Stimulated activated naive CD8-positive, alpha-beta T cell treated with anti-CD3 and anti-CD28 coated beads, Interleukin-15, Interleukin-2, amounts not matched to agents 100 ng/mL and 50 ng/mL, for 24 hours (primary cell): ENCODE measurements at regions not wholly inside any gene's neighbourhood (a gene's known extent, or its start where the extent isn't known, plus 50 kb on each side); places are given as distances from the start of the nearest gene placed in this dataset.

Source experiments
- H3K27ac Mint-ChIP-seq: one replicate; pipeline ENCODE4 v1.8.0; 2021; ENCODE audit warnings: mild to moderate bottlenecking, mixed read lengths
- H3K27me3 Mint-ChIP-seq: one replicate; pipeline ENCODE4 v1.8.0; 2021; ENCODE audit warnings: mixed read lengths
- H3K36me3 Mint-ChIP-seq: one replicate; pipeline ENCODE4 v1.8.0; 2021; ENCODE audit warnings: low read depth, mixed read lengths
- H3K4me1 Mint-ChIP-seq: one replicate; pipeline ENCODE4 v1.8.0; 2021; ENCODE audit warnings: low read depth, mixed read lengths
- H3K4me3 Mint-ChIP-seq: one replicate; pipeline ENCODE4 v1.8.0; 2021; ENCODE audit warnings: mild to moderate bottlenecking, mixed read lengths
- H3K9me3 Mint-ChIP-seq: one replicate; pipeline ENCODE4 v1.8.0; 2021; ENCODE audit warnings: mixed read lengths

GRCh38 chr3:144053121-144053520 lies 81.5 kb downstream of the DIPK2A start:
- Mint-ChIP-seq H3K27ac (no peak overlapping the region), H3K36me3 (no peaks in the 10 kb centered on the region), H3K27me3 (no peaks in the 10 kb centered on the region), H3K4me1 (no peaks in the 10 kb centered on the region), H3K4me3 (no peak overlapping the region), H3K9me3 (no peaks in the 10 kb centered on the region)

- H3K27ac Mint-ChIP-seq = no peak overlapping the region
- no peaks in the 10 kb centered on the region for H3K36me3 Mint-ChIP-seq
- H3K9me3 Mint-ChIP-seq = no peaks in the 10 kb centered on the region
- H3K4me1 Mint-ChIP-seq = no peaks in the 10 kb centered on the region
- H3K27me3 Mint-ChIP-seq = no peaks in the 10 kb centered on the region
- H3K4me3 Mint-ChIP-seq = no peak overlapping the region
Observed at GRCh38 chr3:144054766-144055165, 83.1 kb downstream of the DIPK2A start.

DNA sequence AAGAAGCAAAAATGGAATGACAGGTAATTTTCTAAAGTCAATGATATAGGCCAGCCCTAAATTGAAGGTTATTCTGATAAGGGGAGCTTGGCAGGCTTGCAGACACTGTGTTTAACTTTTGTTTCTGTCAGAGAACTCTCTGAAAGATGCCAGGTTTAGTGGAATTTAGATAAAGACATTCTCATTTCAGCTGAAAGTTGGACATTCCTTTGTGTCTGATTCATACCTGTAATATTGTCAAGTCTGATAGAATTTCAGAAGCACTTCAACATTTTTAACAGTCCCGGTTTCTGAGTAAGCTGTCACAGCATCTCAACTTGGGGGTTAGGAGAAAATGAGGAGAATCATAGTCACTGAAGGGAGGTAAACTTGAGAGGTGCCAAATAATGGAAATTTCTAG lies 84.0 kb downstream of the DIPK2A start:
- Mint-ChIP-seq H3K36me3 (no peaks in the 10 kb centered on the region), H3K4me3 (no peak overlapping the region), H3K27ac (no peak overlapping the region), H3K9me3 (no peaks in the 10 kb centered on the region), H3K27me3 (no peaks in the 10 kb centered on the region), H3K4me1 (no peaks in the 10 kb centered on the region)

- no peak overlapping the region for H3K4me3 Mint-ChIP-seq
- H3K27me3 Mint-ChIP-seq = no peaks in the 10 kb centered on the region
- no peaks in the 10 kb centered on the region for H3K36me3 Mint-ChIP-seq
- H3K9me3 Mint-ChIP-seq = no peaks in the 10 kb centered on the region
- no peak overlapping the region for H3K27ac Mint-ChIP-seq
- H3K4me1 Mint-ChIP-seq = no peaks in the 10 kb centered on the region
Observed at GRCh38 chr3:144058713-144059112, 87.1 kb downstream of the DIPK2A start.

DNA sequence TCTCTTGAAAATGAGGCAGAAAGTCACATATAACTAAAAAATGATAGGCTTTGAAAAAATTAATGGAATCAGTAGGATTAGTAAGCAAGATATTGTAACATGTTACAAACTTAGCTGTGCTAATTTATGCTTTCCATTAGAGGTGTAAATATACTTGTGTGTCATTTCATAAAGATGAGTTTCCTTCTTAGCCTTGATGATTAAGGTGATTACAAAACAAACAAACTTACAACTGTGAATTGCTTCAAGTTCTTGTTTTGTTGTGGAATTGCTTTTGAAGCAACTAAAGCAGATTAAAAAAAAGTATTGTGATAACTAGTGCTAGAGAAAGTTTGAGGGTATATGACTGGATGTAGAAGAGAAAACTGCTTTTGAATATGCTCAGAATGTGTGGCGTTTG lies 87.9 kb downstream of the DIPK2A start:
- Mint-ChIP-seq H3K27me3 (no peaks in the 10 kb centered on the region), H3K4me3 (no peak overlapping the region), H3K36me3 (no peaks in the 10 kb centered on the region), H3K9me3 (no peaks in the 10 kb centered on the region), H3K27ac (no peak overlapping the region), H3K4me1 (no peaks in the 10 kb centered on the region)

DNA sequence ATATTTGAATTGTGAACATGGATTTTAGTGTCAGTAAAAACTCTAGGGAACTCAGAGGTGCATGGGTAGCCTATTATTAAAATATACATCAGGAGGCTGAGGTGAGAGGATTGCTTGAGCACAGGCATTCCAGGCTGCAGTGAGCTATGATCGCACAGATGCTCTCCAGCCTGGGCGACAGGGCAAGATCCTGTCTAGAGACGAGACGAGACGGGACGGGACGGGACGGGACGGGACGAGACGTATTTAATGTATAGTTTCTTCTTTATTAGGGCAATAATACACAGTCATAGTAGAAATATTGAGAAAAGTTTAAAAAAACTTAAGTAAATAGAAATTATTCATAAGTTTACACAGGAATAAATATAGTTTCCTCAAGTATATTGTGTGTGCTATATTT lies 89.3 kb downstream of the DIPK2A start:
- Mint-ChIP-seq H3K27ac (no peak overlapping the region), H3K4me1 (no peaks in the 10 kb centered on the region), H3K36me3 (no peaks in the 10 kb centered on the region), H3K4me3 (no peak overlapping the region), H3K27me3 (no peaks in the 10 kb centered on the region), H3K9me3 (no peaks in the 10 kb centered on the region)

DNA sequence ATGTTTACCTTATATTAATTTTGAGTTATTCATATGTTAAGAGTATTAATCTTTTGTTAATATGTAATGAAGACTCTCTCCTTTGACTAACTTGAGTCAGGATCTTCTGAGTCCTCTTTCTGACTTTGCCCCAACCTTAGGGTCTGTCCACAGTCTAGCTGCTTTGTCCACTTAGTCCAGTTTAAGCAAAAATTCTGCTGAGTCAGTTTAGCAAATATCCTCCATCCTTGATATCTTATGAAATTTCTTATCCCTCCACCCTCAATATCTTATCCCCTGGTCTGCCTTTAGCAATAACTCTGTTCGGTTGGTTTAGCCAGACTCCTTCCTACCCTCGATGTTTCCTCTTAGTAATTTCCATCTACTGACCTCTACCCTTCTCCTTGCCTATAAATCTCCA lies 91.7 kb downstream of the DIPK2A start:
- H3K4me1 Mint-ChIP-seq = no peaks in the 10 kb centered on the region
- no peaks in the 10 kb centered on the region for H3K9me3 Mint-ChIP-seq
- H3K36me3 Mint-ChIP-seq = no peaks in the 10 kb centered on the region

GRCh38 chr3:144067059-144067458 lies 95.4 kb downstream of the DIPK2A start:
- Mint-ChIP-seq H3K36me3 (peaks cover 6% of the 10 kb centered on the region), H3K4me1 (no peaks in the 10 kb centered on the region), H3K4me3 (no peak overlapping the region), H3K27ac (no peak overlapping the region), H3K27me3 (peaks cover 7% of the 10 kb centered on the region), H3K9me3 (peaks cover 11% of the 10 kb centered on the region)

More for the DNA sequence above, 91.7 kb downstream of the DIPK2A start:
- Mint-ChIP-seq H3K4me3 (no peak overlapping the region), H3K27me3 (peaks cover 7% of the 10 kb centered on the region), H3K27ac (no peak overlapping the region)

DNA sequence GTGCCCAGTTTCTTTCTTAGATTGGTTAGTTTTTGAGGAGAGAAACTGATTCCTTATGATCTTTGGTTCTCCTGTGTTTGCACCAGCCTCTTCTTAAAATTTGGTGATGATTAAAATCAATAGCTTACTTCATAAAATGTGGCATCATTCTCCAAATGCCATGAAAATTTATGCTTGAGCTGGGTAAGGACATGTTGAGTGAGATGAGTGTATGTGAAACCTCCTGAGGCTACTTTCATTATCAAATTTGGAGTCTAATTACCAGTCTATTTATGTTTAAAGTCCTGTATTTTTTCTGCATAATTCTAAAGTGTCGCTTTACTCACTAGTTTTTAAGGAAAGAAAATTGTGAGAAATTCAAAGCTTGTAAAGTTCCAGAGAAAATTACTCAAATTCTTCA lies 102.1 kb downstream of the DIPK2A start:
- Mint-ChIP-seq H3K4me1 (no peaks in the 10 kb centered on the region), H3K4me3 (no peak overlapping the region)

DNA sequence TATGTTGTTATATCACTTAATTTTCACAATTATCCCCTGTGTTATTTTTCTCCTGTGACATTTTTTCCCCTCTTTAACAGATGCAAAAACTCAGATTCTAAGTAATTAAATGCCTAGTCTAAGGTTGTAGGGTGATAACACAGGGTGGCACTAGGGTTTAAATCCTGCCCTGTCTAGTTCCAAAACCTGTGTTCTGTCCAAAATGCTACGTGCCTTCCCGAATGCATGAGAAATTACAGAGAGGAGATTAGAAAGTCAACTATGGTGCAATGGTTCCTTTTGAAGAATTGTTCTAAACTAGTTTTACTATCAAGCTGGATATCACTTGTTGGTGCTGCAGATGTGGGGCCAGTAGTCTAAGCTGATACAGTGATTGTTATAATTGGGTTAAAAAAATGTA lies 108.0 kb downstream of the DIPK2A start:
- no peak overlapping the region for H3K27ac Mint-ChIP-seq
- no peaks in the 10 kb centered on the region for H3K4me1 Mint-ChIP-seq
- no peaks in the 10 kb centered on the region for H3K27me3 Mint-ChIP-seq
- H3K9me3 Mint-ChIP-seq = no peaks in the 10 kb centered on the region
- no peaks in the 10 kb centered on the region for H3K36me3 Mint-ChIP-seq
- H3K4me3 Mint-ChIP-seq = no peak overlapping the region

More for the DNA sequence above, 102.1 kb downstream of the DIPK2A start:
- H3K36me3 Mint-ChIP-seq = peaks cover 6% of the 10 kb centered on the region
- H3K27me3 Mint-ChIP-seq = no peaks in the 10 kb centered on the region
- no peak overlapping the region for H3K27ac Mint-ChIP-seq
- peaks cover 21% of the 10 kb centered on the region for H3K9me3 Mint-ChIP-seq

GRCh38 chr3:144084929-144085328 lies 113.3 kb downstream of the DIPK2A start:
- Mint-ChIP-seq H3K27ac (no peak overlapping the region), H3K9me3 (no peaks in the 10 kb centered on the region), H3K4me1 (no peaks in the 10 kb centered on the region), H3K36me3 (no peaks in the 10 kb centered on the region), H3K27me3 (peaks cover 8% of the 10 kb centered on the region), H3K4me3 (no peak overlapping the region)

GRCh38 chr3:144085964-144086363 lies 114.3 kb downstream of the DIPK2A start:
- peaks cover 8% of the 10 kb centered on the region for H3K27me3 Mint-ChIP-seq
- no peaks in the 10 kb centered on the region for H3K9me3 Mint-ChIP-seq
- H3K36me3 Mint-ChIP-seq = no peaks in the 10 kb centered on the region
- H3K4me1 Mint-ChIP-seq = no peaks in the 10 kb centered on the region
- H3K4me3 Mint-ChIP-seq = no peak overlapping the region
- H3K27ac Mint-ChIP-seq = no peak overlapping the region

- no peak overlapping the region for H3K4me3 Mint-ChIP-seq
- H3K27ac Mint-ChIP-seq = no peak overlapping the region
- H3K4me1 Mint-ChIP-seq = no peaks in the 10 kb centered on the region
- H3K27me3 Mint-ChIP-seq = peaks cover 4% of the 10 kb centered on the region
- H3K9me3 Mint-ChIP-seq = no peaks in the 10 kb centered on the region
- no peaks in the 10 kb centered on the region for H3K36me3 Mint-ChIP-seq
Observed at GRCh38 chr3:144096016-144096415, 124.4 kb downstream of the DIPK2A start.

GRCh38 chr3:144097163-144097562 lies 125.5 kb downstream of the DIPK2A start:
- Mint-ChIP-seq H3K4me3 (no peak overlapping the region), H3K4me1 (no peaks in the 10 kb centered on the region), H3K27ac (no peak overlapping the region), H3K9me3 (no peaks in the 10 kb centered on the region), H3K36me3 (no peaks in the 10 kb centered on the region), H3K27me3 (peaks cover 9% of the 10 kb centered on the region)

DNA sequence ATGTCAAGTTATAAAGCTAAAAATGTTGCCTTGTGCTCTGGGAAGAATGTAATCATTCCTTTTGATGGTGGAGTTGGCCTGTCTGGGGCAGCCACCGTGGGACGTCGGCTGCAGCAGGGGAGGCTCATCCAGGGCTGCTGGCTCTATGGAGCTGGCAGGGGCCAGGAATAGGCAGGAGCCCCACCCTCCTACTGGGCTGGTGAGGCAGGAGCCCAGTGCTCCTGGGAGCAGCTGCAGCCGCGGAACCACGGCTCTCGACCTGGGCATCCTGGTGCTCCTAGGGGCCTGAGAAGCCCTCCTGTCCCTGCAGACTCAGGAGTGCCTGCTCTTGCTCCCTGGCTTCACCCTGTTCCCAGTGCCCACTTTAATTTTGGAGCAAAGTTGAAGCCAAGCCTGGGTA lies 127.1 kb downstream of the DIPK2A start:
- Mint-ChIP-seq H3K27ac (no peak overlapping the region), H3K27me3 (peaks cover 9% of the 10 kb centered on the region), H3K4me1 (no peaks in the 10 kb centered on the region), H3K4me3 (no peak overlapping the region), H3K9me3 (no peaks in the 10 kb centered on the region), H3K36me3 (no peaks in the 10 kb centered on the region)

DNA sequence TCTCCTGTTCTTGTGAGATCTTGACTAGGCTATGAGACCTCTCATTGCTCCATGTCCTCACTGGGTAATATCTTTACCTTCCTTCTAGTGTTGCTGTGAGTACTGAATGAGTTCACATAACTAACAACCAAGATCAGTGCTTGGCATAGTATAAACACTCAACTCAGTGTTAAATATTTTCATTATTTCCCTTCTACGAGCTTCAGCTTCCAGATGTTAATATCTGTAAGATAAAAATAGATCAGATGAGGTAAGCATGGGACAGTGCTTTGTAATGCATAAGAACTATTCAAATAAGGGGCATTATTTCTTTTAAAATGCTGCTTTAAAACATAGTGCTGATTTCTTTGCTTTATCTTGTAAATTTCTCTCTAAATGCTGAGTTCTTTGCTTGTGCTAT lies 130.8 kb downstream of the DIPK2A start:
- Mint-ChIP-seq H3K27me3 (peaks cover 18% of the 10 kb centered on the region), H3K4me1 (no peaks in the 10 kb centered on the region), H3K36me3 (no peaks in the 10 kb centered on the region), H3K4me3 (no peak overlapping the region), H3K27ac (no peak overlapping the region), H3K9me3 (no peaks in the 10 kb centered on the region)

GRCh38 chr3:144104186-144104585 lies 132.6 kb downstream of the DIPK2A start:
- Mint-ChIP-seq H3K9me3 (no peaks in the 10 kb centered on the region), H3K4me3 (no peak overlapping the region), H3K27ac (no peak overlapping the region), H3K27me3 (peaks cover 13% of the 10 kb centered on the region), H3K36me3 (no peaks in the 10 kb centered on the region), H3K4me1 (no peaks in the 10 kb centered on the region)
